Parathyroid adenoma (tissue), 2 donors: ENCODE measurements at regions not wholly inside any gene's neighbourhood (a gene's known extent, or its start where the extent isn't known, plus 50 kb on each side); places are given as distances from the start of the nearest gene placed in this dataset.

Experiments used
- H2AFZ ChIP-seq: fragments of 300-600 bp; sonication (generic); one replicate; pipeline ENCODE4 v1.7.0; 2017; ENCODE audit warnings: antibody characterized with exemption, mild to moderate bottlenecking
- H3K27ac ChIP-seq: fragments of 300-600 bp; sonication (generic); one replicate; pipeline ENCODE4 v1.7.0; 2017
- H3K27me3 ChIP-seq: fragments of 300-600 bp; sonication (generic); one replicate; pipeline ENCODE4 v1.7.0; 2017; ENCODE audit warnings: low read length; ENCODE audit not compliant: control insufficient read depth, insufficient read depth
- H3K36me3 ChIP-seq: fragments of 300-600 bp; sonication (generic); one replicate; pipeline ENCODE4 v1.7.0; 2017; ENCODE audit warnings: low read length; ENCODE audit not compliant: control insufficient read depth, insufficient read depth
- H3K4me1 ChIP-seq: fragments of 300-600 bp; sonication (generic); one replicate; pipeline ENCODE4 v1.7.0; 2017; ENCODE audit warnings: control low read depth
- H3K4me2 ChIP-seq: fragments of 300-600 bp; sonication (generic); one replicate; pipeline ENCODE4 v1.7.0; 2017; ENCODE audit warnings: low read length
- H3K4me3 ChIP-seq: fragments of 300-600 bp; sonication (generic); one replicate; pipeline ENCODE4 v1.7.0; 2017; ENCODE audit warnings: low read depth, low read length
- H3K79me2 ChIP-seq: fragments of 300-600 bp; sonication (generic); one replicate; pipeline ENCODE4 v1.7.0; 2017; ENCODE audit warnings: control low read depth
- H3K9ac ChIP-seq: fragments of 300-600 bp; sonication (generic); one replicate; pipeline ENCODE4 v1.7.0; 2017; ENCODE audit warnings: mild to moderate bottlenecking
- H3K9me3 ChIP-seq: fragments of 300-600 bp; sonication (generic); one replicate; pipeline ENCODE4 v1.7.0; 2017; ENCODE audit warnings: low read length; ENCODE audit not compliant: control insufficient read depth
- CTCF ChIP-seq: fragments of 300-600 bp; sonication (generic); IDR thresholded peaks from one replicate; pipeline ENCODE4 v1.7.0; 2017; ENCODE audit warnings: antibody characterized with exemption, mild to moderate bottlenecking
- donor health status: primary hyperparathyroidism.

- Histone ChIP-seq H2AFZ (no peak overlapping the region), H3K27me3 (no peaks in the 10 kb centered on the region), H3K4me2 (no peak overlapping the region), H3K9me3 (no peaks in the 10 kb centered on the region), H3K79me2 (no peaks in the 10 kb centered on the region), H3K27ac (no peak overlapping the region), H3K4me3 (no peak overlapping the region), H3K36me3 (no peaks in the 10 kb centered on the region), H3K4me1 (no peaks in the 10 kb centered on the region), H3K9ac (no peak overlapping the region)
- TF ChIP-seq CTCF: no peak
Observed at GRCh38 chr22:49677495-49677889, 150.2 kb downstream of the BRD1 start.

- Histone ChIP-seq H3K36me3 (no peaks in the 10 kb centered on the region), H3K4me1 (no peaks in the 10 kb centered on the region), H3K27me3 (no peaks in the 10 kb centered on the region), H3K4me2 (no peak overlapping the region), H3K4me3 (no peak overlapping the region), H2AFZ (no peak overlapping the region), H3K27ac (no peak overlapping the region), H3K9me3 (no peaks in the 10 kb centered on the region), H3K79me2 (no peaks in the 10 kb centered on the region), H3K9ac (no peak overlapping the region)
- no peak for TF ChIP-seq CTCF
Observed at GRCh38 chr22:49676783-49677494, 150.7 kb downstream of the BRD1 start.

- H3K4me3 ChIP-seq: no peak overlapping the region
- no peak overlapping the region for H3K4me2 ChIP-seq
- H2AFZ ChIP-seq: no peak overlapping the region
- no peak overlapping the region for H3K9ac ChIP-seq
- no peak overlapping the region for H3K27ac ChIP-seq
- H3K9me3 ChIP-seq: no peaks in the 10 kb centered on the region
- H3K4me1 ChIP-seq: no peaks in the 10 kb centered on the region
- H3K79me2 ChIP-seq: no peaks in the 10 kb centered on the region
- no peaks in the 10 kb centered on the region for H3K27me3 ChIP-seq
- TF ChIP-seq CTCF: no peak
- H3K36me3 ChIP-seq: no peaks in the 10 kb centered on the region
Observed at GRCh38 chr22:49676230-49676629, 151.4 kb downstream of the BRD1 start.

GRCh38 chr22:49674479-49675050 lies 153.1 kb downstream of the BRD1 start:
- Histone ChIP-seq H3K27me3 (no peaks in the 10 kb centered on the region), H3K4me1 (no peaks in the 10 kb centered on the region), H3K36me3 (no peaks in the 10 kb centered on the region)

More at GRCh38 chr22:49674479-49675050, 153.1 kb downstream of the BRD1 start:
- no peak overlapping the region for H3K4me2 ChIP-seq
- H3K79me2 ChIP-seq: no peaks in the 10 kb centered on the region
- no peaks in the 10 kb centered on the region for H3K9me3 ChIP-seq
- no peak overlapping the region for H3K4me3 ChIP-seq
- H3K27ac ChIP-seq: no peak overlapping the region
- H3K9ac ChIP-seq: no peak overlapping the region
- TF ChIP-seq CTCF: no peak
- H2AFZ ChIP-seq: no peak overlapping the region
